HUES48 (cell line): ENCODE measurements at regions not wholly inside any gene's neighbourhood (a gene's known extent, or its start where the extent isn't known, plus 50 kb on each side); places are given as distances from the start of the nearest gene placed in this dataset.
"Not testable (repeated sequence)": the region's sequence is repeated elsewhere in the genome, so short reads cannot be mapped to it uniquely, and the experiment has no call there.

Experiments
- H3K27ac ChIP-seq: one replicate; pipeline ENCODE4 v1.7.0; 2013; ENCODE audit warnings: low read depth, low read length, inconsistent platforms
- H3K27me3 ChIP-seq: 2 replicates; pipeline ENCODE4 v1.6.1; 2013; ENCODE audit warnings: mild to moderate bottlenecking, low read length; ENCODE audit not compliant: control insufficient read depth, insufficient read depth
- H3K36me3 ChIP-seq: 2 replicates; pipeline ENCODE4 v1.6.1; 2013; ENCODE audit warnings: low read length; ENCODE audit not compliant: control insufficient read depth, insufficient read depth
- H3K4me1 ChIP-seq: 2 replicates; pipeline ENCODE4 v1.6.1; 2013; ENCODE audit warnings: mild to moderate bottlenecking, low read length; ENCODE audit not compliant: control insufficient read depth, insufficient read depth
- H3K4me3 ChIP-seq: 2 replicates; pipeline ENCODE4 v1.5.1; 2013; ENCODE audit warnings: mild to moderate bottlenecking, low read depth, low read length
- H3K9ac ChIP-seq: 2 replicates; pipeline ENCODE4 v1.6.1; 2013; ENCODE audit warnings: mild to moderate bottlenecking, low read depth, low read length, moderate library complexity
- H3K9me3 ChIP-seq: 2 replicates; pipeline ENCODE4 v1.6.1; 2013; ENCODE audit warnings: low read length; ENCODE audit not compliant: control insufficient read depth, insufficient read depth

DNA sequence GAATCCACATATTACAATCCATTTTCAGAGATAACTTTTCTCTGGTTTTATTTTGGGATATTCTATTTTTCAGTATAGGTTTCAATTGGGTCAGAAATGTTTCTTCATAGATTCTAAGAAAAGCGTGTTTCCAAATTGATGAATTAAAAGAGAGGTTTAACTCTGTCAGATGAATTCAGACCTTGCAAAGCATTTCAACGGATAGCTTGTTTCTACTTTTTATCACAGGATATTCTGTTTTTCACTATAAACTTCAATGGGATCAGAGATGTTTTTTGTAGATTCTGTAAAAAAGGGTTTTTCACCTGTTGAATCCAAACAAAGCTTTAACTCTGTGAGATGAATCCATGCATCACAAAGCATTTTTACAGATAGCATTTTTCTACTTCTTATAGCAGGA is 1498.1 kb downstream of the UQCRFS1 start:
- Histone ChIP-seq H3K36me3 (no peaks in the 10 kb centered on the region), H3K4me3 (no peak overlapping the region), H3K27me3 (no peaks in the 10 kb centered on the region), H3K4me1 (no peaks in the 10 kb centered on the region), H3K9ac (no peak overlapping the region), H3K9me3 (peaks cover 94% of the 10 kb centered on the region), H3K27ac (no peak overlapping the region)

DNA sequence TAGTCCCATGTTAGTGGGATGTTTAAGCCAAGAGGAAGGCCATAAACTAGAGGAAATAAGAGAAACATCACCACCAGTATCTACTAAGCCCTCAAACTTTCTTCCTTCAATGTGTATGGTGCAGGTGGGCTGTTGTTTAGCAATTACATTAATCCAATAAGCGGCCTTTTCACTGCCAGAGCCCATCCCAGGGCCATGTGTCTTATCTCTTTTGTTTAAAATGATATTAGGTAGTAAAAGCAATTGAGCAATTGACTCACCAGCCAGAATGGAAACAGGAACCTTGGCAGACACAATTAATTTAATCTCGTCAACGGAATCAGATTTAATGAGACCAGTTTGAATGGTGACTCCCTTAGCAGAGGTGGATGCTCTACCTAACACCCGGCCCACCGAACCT is 1503.5 kb downstream of the UQCRFS1 start:
- Histone ChIP-seq H3K4me1 (no peaks in the 10 kb centered on the region), H3K27me3 (no peaks in the 10 kb centered on the region), H3K36me3 (no peaks in the 10 kb centered on the region), H3K27ac (no peak overlapping the region), H3K9me3 (peaks cover 87% of the 10 kb centered on the region), H3K9ac (no peak overlapping the region), H3K4me3 (no peak overlapping the region)

DNA sequence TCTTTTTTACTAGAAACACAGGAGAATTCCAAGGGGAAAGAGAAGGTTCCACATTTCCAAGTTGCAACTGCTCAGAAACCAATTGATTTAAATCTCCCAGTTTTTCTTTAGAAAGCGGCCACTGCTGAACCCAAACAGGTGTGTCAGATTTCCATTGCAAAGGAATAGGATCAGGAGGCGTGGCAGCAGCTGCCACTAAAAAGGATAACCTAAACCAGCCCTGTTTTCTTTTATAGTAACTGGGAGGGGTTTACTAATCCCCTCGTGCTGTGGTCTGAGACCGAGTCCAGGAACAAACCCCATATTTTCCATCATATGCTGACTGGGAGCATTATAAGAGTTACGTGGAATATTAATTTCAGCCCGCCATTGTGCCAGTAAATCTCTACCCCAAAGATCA is 1504.0 kb downstream of the UQCRFS1 start:
- H3K27me3 ChIP-seq, H3K36me3 ChIP-seq, H3K4me1 ChIP-seq, H3K9ac ChIP-seq, H3K4me3 ChIP-seq, H3K27ac ChIP-seq: not testable (repeated sequence)
- peaks cover 82% of the 10 kb centered on the region for H3K9me3 ChIP-seq

DNA sequence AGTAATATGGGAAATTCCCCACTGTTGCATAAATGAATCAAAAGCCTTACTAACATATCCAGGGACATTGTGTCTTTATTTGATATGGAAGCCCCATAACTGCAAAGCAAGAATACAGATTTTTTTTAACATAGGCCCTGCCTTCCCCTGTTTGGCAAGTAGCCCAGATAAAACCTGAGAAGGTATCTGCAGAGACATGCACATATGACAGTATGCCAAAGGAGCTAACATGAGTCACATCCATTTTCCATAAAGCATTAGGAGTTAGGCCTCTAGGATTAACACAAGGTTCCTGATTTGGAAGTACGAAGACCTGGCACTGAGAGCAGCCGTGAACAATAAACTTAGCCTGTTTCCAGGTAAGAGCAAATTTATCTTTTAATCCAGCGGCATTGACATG is 1505.9 kb downstream of the UQCRFS1 start:
- H3K9me3 ChIP-seq: peaks cover 84% of the 10 kb centered on the region
- H3K4me1 ChIP-seq, H3K27me3 ChIP-seq, H3K27ac ChIP-seq, H3K36me3 ChIP-seq, H3K4me3 ChIP-seq, H3K9ac ChIP-seq: not testable (repeated sequence)

DNA sequence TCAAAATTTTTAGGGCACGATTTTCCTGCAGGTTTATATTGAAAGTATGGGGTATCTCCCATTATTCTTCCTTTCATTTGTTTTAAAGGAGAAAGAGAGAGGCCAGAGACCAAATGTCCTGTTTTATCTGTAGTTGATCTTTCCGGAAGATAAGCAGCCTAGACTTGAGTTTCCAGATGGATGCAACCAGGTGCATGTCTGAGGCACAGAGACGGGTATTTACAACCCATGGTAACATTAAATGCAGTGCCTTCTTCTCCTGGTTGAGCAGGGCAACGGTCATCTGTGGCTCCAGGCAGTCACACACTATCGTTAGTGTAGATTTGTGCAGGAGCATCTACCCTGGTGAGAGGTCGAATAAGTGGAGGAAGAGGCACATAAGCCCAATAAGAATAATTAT is 1507.1 kb downstream of the UQCRFS1 start:
- Histone ChIP-seq H3K4me1 (no peaks in the 10 kb centered on the region), H3K9me3 (peaks cover 84% of the 10 kb centered on the region), H3K27me3 (no peaks in the 10 kb centered on the region), H3K4me3 (no peak overlapping the region), H3K9ac (no peak overlapping the region), H3K27ac (no peak overlapping the region), H3K36me3 (no peaks in the 10 kb centered on the region)

DNA sequence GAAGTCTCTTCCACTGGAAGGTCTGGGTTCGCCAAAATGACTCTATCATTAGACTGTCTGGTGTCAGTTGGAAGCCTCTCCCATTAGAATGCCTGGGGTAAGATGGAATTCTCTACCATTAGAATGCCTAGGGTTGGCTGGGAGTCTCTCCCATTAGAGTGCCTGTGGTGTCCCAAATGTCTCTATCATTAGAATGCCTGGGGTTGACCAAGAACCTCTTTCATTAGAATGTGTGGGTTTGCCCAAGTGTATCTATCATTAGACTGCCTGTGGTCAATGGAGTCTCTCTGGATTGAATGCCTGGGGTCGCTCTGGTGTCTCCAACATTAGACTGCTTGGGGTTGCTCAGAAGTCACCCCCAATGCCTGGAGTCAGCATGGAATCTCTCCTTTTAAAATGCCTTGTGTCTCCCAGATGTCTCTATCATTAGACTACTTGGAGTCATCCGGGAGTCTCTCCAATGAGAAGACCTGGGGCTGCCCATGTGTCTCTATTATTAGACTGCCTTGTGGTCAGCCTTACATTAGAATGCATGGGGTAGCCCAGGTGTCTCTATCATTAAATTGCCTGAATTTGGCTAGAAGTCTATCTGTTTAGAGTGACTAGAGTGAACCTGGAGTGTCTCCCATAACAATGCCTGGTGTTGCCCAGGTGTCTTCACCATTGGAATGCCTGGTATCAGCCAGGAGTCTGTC is 1518.4 kb downstream of the UQCRFS1 start:
- no peak overlapping the region for H3K9ac ChIP-seq
- H3K4me3 ChIP-seq: no peak overlapping the region
- no peaks in the 10 kb centered on the region for H3K4me1 ChIP-seq
- no peaks in the 10 kb centered on the region for H3K36me3 ChIP-seq
- H3K9me3 ChIP-seq: peaks cover 63% of the 10 kb centered on the region
- H3K27ac ChIP-seq: no peak overlapping the region
- H3K27me3 ChIP-seq: no peaks in the 10 kb centered on the region

DNA sequence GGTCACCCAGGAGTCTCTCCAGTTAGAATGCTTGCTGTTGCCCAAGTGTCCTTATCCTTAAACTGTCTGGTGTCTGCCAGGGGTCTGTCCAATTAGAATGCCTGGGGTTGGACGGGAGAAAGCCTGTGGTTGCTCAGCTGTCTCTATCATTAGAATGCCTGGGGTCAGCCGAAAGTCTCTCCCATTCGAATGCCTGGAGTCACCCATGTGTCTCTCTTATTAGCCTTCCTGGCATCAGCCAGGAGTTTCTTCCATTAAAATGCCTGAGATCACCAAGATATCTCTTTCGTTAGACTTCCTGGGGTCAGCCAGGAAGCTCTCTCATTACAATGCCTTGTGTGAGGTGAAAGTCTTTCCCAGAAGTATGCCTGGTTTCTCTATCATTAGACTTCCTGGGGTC is 1521.0 kb downstream of the UQCRFS1 start:
- no peak overlapping the region for H3K9ac ChIP-seq
- H3K27ac ChIP-seq: no peak overlapping the region
- peaks cover 82% of the 10 kb centered on the region for H3K9me3 ChIP-seq
- H3K27me3 ChIP-seq: no peaks in the 10 kb centered on the region
- no peaks in the 10 kb centered on the region for H3K36me3 ChIP-seq
- H3K4me3 ChIP-seq: no peak overlapping the region
- no peaks in the 10 kb centered on the region for H3K4me1 ChIP-seq

DNA sequence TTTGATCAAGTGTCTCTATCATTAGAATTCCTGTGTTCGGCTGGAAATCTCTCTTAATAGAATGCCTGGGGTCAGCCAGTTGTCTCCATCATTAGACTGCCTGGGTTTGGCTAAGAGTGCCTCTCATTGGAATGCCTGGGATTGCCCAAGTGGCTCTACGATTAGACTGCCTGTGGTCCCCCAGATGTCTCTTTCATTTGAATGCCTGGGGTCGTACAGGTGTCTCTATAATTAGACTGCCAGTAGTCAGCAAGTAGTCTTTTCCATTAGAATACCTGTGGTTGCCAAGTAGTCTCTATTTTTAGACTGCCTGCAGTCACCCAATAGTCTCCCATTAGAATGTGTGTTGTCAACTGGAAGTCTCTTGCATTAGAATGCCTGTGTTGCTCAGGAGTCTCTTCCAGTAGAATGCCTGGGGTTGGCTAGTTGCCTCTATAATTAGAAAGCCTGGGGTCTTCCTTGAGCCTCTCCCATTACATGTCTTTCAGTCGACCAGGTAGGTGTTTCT is 1523.2 kb downstream of the UQCRFS1 start:
- Histone ChIP-seq H3K4me1 (no peaks in the 10 kb centered on the region), H3K36me3 (no peaks in the 10 kb centered on the region), H3K9ac (no peak overlapping the region), H3K27me3 (no peaks in the 10 kb centered on the region), H3K4me3 (no peak overlapping the region), H3K9me3 (peaks cover 96% of the 10 kb centered on the region), H3K27ac (no peak overlapping the region)

DNA sequence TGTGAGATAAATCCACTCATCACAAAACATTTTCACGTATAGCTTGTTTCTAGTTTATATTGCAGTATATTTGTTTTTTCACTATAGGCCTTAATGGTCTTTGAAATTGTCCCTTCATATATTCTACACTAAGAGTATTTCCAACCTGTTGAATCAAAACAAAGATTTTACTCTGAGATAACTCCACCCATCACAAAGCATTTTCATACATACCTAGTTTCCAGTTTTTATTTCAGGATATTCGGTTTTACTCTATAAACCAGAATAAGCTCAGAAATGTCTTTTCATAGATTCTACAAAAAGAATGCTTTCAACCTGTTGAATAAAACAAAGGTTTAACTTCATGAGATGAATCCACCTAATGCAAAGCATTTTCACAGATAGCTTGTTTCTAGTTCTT is 1528.7 kb downstream of the UQCRFS1 start:
- no peaks in the 10 kb centered on the region for H3K27me3 ChIP-seq
- H3K36me3 ChIP-seq: no peaks in the 10 kb centered on the region
- no peaks in the 10 kb centered on the region for H3K4me1 ChIP-seq
- peaks cover 98% of the 10 kb centered on the region for H3K9me3 ChIP-seq
- H3K27ac ChIP-seq: no peak overlapping the region
- no peak overlapping the region for H3K9ac ChIP-seq
- no peak overlapping the region for H3K4me3 ChIP-seq

DNA sequence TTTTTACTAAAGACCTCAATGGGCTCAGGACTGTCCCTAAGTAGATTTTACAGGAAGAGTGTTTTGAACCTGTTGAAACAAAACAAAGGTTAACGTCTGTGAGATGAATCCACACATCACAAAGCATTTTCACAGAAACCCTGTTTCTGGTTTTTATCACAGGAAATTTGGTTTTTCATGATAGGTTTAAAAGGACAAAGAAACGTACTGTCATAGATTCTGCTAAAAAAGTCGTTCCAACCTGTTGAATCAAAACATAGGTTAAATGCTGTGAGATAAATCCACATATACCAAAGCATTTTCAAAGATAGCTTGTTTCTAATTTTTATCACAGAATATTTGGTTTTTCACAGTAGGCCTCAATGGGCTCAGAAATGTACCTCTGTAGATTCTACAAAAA is 1531.0 kb downstream of the UQCRFS1 start:
- Histone ChIP-seq H3K27me3 (no peaks in the 10 kb centered on the region), H3K36me3 (no peaks in the 10 kb centered on the region)

DNA sequence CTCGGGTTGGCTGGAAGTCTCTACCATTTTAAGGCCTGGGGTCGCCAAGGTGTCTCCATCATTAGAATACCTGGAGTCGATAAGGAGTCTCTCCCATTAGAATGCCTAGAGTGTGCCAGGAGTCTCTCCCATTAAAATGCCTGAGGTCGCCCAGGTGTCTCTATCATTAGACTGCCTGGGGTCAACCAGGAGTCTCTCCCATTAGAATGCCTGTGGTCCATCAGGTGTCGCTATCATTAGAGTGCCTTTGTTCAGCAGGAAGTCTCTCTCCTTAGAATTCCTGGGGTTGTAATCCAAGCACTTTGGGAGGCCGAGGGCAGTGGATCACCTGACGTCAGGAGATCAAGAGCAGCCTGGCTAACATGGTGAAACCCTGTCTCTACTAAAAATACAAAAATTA is 1533.0 kb downstream of the UQCRFS1 start:
- Histone ChIP-seq H3K4me3 (no peak overlapping the region), H3K27ac (no peak overlapping the region), H3K4me1 (no peaks in the 10 kb centered on the region), H3K9ac (no peak overlapping the region), H3K36me3 (no peaks in the 10 kb centered on the region), H3K27me3 (no peaks in the 10 kb centered on the region), H3K9me3 (peaks cover 98% of the 10 kb centered on the region)

More for the DNA sequence above, 1531.0 kb downstream of the UQCRFS1 start:
- no peak overlapping the region for H3K9ac ChIP-seq
- H3K4me1 ChIP-seq: no peaks in the 10 kb centered on the region
- H3K27ac ChIP-seq: no peak overlapping the region
- H3K9me3 ChIP-seq: peaks cover 98% of the 10 kb centered on the region
- H3K4me3 ChIP-seq: no peak overlapping the region
